DMS153 (cell line): ENCODE measurements at regions not wholly inside any gene's neighbourhood (a gene's known extent, or its start where the extent isn't known, plus 50 kb on each side); places are given as distances from the start of the nearest gene placed in this dataset.

Source experiments
- DNase-seq: peaks from one replicate; lab custom pipeline; 2025; lab: John Stamatoyannopoulos, UW

GRCh38 chr21:38556390-38556789 lies 58.1 kb upstream of the ERG start:
- no peak for DNase-seq

- no peak for DNase-seq
Measured at GRCh38 chr21:38561205-38561604, 62.9 kb upstream of the ERG start.

GRCh38 chr21:38561613-38562581 lies 63.6 kb upstream of the ERG start:
- DNase-seq, result no peak

GRCh38 chr21:38567335-38567969 lies 69.2 kb upstream of the ERG start:
- DNase-seq, result no peak

DNA sequence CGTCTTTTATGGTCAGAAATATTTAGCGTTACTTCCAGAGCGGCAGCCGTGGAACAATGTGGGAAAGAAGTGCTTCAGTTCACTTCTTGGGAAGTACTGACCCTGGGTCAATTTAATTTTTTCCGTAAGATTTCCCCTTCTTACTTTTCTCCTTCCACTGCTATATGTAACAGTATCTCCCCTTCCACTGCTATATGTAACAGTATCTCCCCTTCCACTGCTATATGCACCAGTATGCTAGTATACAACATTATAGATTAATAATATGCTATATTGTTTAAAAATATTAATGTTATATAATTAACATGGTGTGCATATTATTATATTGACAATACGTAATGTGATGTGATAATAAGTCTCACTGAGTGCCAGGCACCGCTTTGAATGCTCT lies 69.7 kb upstream of the ERG start:
- no peak for DNase-seq

DNA sequence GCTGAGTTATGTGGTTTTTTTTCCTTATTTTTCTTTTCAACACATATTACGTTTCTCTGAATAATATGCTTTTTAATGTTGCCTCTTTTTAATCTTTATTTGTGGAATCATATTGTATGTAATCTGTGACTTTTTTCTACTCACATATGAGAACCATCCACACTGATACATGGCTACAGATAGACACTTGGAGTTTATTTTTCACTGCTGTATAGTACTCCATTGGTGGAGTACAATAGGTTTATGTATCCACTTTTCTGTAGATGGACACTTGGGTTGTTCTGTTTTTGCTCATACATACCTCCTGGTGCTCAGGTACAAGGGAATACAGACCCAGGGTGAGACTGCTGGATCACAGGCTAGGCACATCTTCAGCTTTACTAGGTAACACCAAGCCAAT lies 71.5 kb upstream of the ERG start:
- no peak for DNase-seq

- no peak for DNase-seq
Measured at GRCh38 chr21:38570596-38570995, 72.3 kb upstream of the ERG start.

- no peak for DNase-seq
Measured at GRCh38 chr21:38574895-38575575, 76.8 kb upstream of the ERG start.

- no peak for DNase-seq
Measured at GRCh38 chr21:38577887-38578286, 79.6 kb upstream of the ERG start.

GRCh38 chr21:38590449-38591217 lies 92.4 kb upstream of the ERG start:
- no peak for DNase-seq

- no peak for DNase-seq
Measured at GRCh38 chr21:38591218-38591537, 92.9 kb upstream of the ERG start.

DNA sequence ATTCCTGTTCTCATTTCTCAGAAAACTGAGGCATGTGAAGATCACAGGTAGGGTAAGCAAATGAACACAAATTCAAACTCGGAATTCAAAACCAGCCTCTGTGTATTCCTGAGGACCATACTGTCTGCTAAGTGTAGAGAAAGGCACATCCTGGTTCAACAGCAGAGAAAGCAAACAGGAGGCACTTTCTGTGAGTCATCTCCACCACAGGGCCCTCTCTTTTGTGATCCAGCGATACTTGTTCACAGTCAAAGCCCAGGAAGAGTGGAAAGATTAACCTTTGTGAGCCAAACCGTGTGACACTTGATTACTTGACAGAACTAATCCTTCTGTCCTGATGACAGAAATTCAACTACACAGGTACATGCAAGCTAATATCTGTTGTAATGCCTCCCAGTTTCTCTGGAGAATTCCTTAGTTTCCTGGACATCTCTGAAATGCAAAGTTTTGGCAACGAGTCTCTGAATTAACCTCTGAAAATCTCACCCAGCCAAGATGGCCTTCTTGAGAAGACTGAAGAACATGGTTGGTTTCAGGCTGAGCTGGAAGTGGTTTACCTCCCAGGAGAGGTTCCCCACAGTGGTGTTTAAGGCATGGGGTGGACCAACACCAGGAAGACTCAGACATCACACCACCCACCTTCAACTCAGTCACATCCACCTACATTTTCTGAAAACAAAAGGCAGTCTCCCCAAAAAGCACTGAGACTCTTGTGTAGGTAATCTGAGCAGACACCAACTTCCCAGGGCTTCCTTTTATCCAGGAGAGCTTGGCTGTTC lies 98.2 kb upstream of the ERG start:
- peak; percentile 75 for DNase-seq

GRCh38 chr21:38597421-38597820 lies 99.1 kb upstream of the ERG start:
- DNase-seq, result no peak

GRCh38 chr21:38598413-38598812 lies 100.1 kb upstream of the ERG start:
- DNase-seq, result no peak

DNA sequence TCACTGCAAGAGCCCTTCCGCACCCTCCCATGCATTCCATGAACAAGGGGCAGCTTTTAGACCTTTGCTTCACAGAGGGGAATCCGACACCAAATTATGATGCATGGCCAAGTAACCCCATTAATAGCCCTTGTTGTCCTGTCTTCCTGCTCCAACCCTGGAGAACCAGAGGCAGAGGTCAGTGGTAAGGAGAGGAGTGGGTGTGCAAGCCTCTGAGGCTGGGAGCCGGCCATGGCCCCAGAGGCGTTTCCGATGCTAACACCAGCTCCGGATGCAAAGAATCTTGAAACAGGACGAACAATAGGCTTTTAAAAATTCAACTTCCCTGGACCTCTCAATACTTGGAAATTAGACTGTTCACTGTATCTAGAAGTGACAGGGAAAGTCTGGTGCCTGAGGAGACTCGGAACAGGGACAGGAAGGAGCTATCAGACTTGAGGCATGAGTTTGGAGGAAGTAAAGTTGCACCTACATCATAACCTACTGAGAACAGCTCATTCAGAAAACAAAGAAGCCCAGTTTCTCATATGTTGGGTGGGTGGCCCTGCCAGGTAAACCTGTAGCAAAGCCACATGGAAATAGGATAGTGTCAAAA lies 101.2 kb upstream of the ERG start:
- no peak for DNase-seq

- no peak for DNase-seq
Measured at GRCh38 chr21:38600106-38600505, 101.8 kb upstream of the ERG start.

DNA sequence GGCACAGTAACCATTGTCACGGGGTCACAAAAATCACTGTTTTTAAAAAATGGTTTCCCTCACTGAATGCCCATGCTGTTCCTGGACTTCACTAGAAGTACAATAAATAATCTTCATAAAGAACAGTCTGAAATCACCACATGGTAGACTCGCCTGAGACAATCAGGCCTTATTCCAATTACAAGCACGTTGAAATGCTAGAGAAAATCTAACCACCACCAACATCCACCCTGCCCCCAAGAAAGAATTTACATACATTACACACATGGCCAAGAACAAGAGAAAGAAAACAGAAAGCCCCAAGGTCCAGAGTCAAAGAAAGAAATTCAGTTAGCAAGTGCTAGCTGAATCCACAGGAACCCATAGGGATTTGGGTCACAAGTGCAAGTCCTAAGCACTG lies 107.0 kb upstream of the ERG start:
- DNase-seq, result no peak

- no peak for DNase-seq
Measured at GRCh38 chr21:38609580-38609979, 111.3 kb upstream of the ERG start.

DNA sequence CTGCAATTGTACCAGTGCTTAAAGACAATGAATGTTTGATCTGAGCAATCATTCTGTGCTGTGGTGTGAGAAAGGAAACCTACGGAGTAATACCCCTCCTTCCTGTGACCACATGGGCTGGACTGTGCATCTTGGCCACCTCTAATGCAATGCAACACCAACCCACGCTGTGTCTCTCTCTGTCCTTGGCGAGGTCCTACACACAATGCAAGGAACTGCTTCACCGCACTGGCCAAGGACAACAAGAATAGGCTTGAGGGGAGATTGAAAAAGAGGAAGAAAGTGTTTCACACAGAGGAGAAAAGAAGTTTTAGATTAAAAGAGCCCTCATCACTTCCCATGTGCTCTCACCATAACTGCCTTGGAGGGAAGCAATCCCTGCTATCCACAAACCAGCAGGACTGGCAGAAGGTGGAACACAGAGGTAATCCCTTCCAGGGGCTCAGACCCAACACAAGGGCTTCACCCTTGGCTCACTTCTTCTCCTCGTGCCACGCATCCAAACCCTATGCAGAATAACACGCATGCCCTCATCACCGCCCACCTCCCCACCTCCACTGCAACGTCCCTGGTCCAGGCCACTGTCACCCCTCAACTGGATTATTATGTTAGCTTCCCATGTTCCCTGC lies 112.5 kb upstream of the ERG start:
- DNase-seq, result no peak

DNA sequence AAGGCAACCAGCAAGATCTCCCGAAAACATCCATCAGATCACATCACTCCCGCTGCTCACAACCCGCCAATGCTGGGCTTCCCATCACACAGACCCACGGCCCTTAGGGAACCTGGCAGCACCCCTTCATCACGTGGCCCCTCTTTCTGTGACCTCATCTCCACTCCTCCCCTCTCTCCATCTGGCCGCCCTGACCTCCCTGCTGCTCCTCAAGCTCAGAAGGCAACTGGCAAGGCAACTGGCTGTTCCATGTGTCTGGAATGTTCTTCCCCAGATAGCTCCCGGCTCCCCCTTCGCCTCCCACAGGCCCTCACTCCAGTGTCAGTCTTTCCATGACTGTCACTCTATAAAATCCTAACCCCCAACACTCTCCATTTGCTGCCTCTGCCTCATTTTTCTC lies 113.0 kb upstream of the ERG start:
- no peak for DNase-seq

DNA sequence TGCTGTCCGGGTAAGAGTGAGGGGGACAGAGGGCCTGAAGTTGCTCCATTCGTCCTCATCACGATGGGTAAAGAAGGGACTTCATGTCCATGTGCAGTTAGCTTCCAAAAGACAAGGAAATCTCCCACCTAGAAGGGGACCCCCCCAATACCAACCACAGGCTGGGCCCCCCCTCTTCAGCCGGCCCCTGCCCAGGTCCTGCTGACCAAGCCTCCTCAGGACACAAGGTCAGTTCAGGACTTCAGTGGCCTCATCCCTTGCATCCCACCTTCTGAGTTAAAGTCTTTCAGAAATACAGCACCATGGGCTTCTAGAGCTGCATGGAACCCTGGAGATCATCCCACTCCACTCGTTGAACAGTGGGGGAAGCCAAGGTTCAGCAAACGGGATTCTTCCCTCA lies 115.4 kb upstream of the ERG start:
- DNase-seq, result no peak
